GM12878 (cell line): ENCODE measurements at regions not wholly inside any gene's neighbourhood (a gene's known extent, or its start where the extent isn't known, plus 50 kb on each side); places are given as distances from the start of the nearest gene placed in this dataset.

Source experiments
- ATAC-seq: fragments of 200-7000 bp; cut with Tn5 transposase; 3 replicates; pipeline ENCODE4 v1.9.1; 2020; ENCODE audit warnings: mild to moderate bottlenecking, moderate library complexity
- BruUV-seq: library from RNA; stranded (reverse); fragments of 400-500 nt; replicated peaks from 2 replicates; lab custom pipeline; 2021; lab: Mats Ljungman, UMichigan
- CTCF ChIA-PET: fragments of 300-600 bp; sonication (Branson Sonifier 250); formaldehyde crosslinking; extraction: SDS; loops from one replicate; lab custom pipeline; 2021; ENCODE audit warnings: inconsistent platforms; lab: Yijun Ruan, JAX
- POLR2A ChIA-PET: fragments of 350-600 bp; formaldehyde crosslinking; extraction: SDS; loops from one replicate; lab custom pipeline; 2021; ENCODE audit warnings: inconsistent platforms; lab: Charles Lee
- RAD21 ChIA-PET: fragments of 300-600 bp; sonication (Branson Sonifier 250); formaldehyde crosslinking; loops from one replicate; lab custom pipeline; 2023; ENCODE audit warnings: antibody characterized with exemption; ENCODE audit not compliant: unreplicated experiment; lab: Charles Lee
- SMC1A ChIA-PET: fragments of 300-600 bp; sonication (Branson Sonifier 250); formaldehyde crosslinking; loops from one replicate; lab custom pipeline; 2023; ENCODE audit not compliant: unreplicated experiment, uncharacterized antibody; lab: Charles Lee
- DNase-seq: peaks from one replicate; pipeline ENCODE4 v3.0.0-alpha.2; 2011; ENCODE audit warnings: low read depth, low spot score
- FAIRE-seq: peaks from 3 replicates; lab custom pipeline; 2011; peaks lifted over from hg19 to GRCh38; lab: Jason Lieb, UNC
- H2AFZ ChIP-seq: 2 replicates; pipeline ENCODE4 v1.6.0; 2011; ENCODE audit warnings: low read depth, low read length, control low read depth; ENCODE audit not compliant: control insufficient read depth
- H3K27ac ChIP-seq: 2 replicates; pipeline ENCODE4 v1.5.1; 2011; ENCODE audit warnings: control low read depth; ENCODE audit not compliant: control insufficient read depth, insufficient read depth
- H3K27me3 ChIP-seq, 2 experiments: replicated peaks in 1 of 2; 2 replicates each; pipeline versions ENCODE4 v1.6.0 to v1.6.1; 2011; ENCODE audit warnings: low read length in 1 of 2; ENCODE audit not compliant: control insufficient read depth in 2 of 2, insufficient read depth in 2 of 2
- H3K36me3 ChIP-seq, 2 experiments: 2 replicates each; pipeline ENCODE4 v1.5.1; 2011; ENCODE audit warnings: low read length in 1 of 2; ENCODE audit not compliant: control insufficient read depth in 2 of 2, insufficient read depth in 2 of 2
- H3K4me1 ChIP-seq: 2 replicates; pipeline ENCODE4 v1.6.1; 2011; ENCODE audit warnings: mild to moderate bottlenecking, low read length, moderate library complexity, mixed read lengths; ENCODE audit not compliant: control insufficient read depth, insufficient read depth
- H3K4me2 ChIP-seq: 2 replicates; pipeline ENCODE4 v1.6.0; 2011; ENCODE audit warnings: control low read depth; ENCODE audit not compliant: control insufficient read depth, insufficient read depth
- H3K4me3 ChIP-seq: fragments of 200-600 bp; sonication (generic); 2 replicates; pipeline ENCODE4 v1.5.1; 2016
- H3K79me2 ChIP-seq: 2 replicates; pipeline ENCODE4 v1.6.0; 2011; ENCODE audit warnings: low read length; ENCODE audit not compliant: control insufficient read depth, insufficient read depth
- H3K9ac ChIP-seq: 2 replicates; pipeline ENCODE4 v1.8.0; 2011; ENCODE audit warnings: low read length, control low read depth, mixed read lengths; ENCODE audit not compliant: control insufficient read depth, insufficient read depth
- H3K9me3 ChIP-seq: replicated peaks from 3 replicates; pipeline ENCODE4 v1.5.1; 2011; ENCODE audit warnings: mild to moderate bottlenecking, low read length; ENCODE audit not compliant: control insufficient read depth, insufficient read depth
- H4K20me1 ChIP-seq: 2 replicates; pipeline ENCODE4 v1.6.0; 2011; ENCODE audit not compliant: control insufficient read depth, insufficient read depth
- CBFB ChIP-seq: IDR thresholded peaks from 2 replicates; pipeline ENCODE4 v1.6.1; 2016; ENCODE audit warnings: antibody characterized with exemption, low read depth
- CREB1 ChIP-seq: IDR thresholded peaks from 2 replicates; pipeline ENCODE4 v1.6.1; 2012; ENCODE audit warnings: low read depth, mild to moderate bottlenecking, inconsistent platforms
- CREM ChIP-seq: IDR thresholded peaks from 2 replicates; pipeline ENCODE4 v1.6.1; 2014; ENCODE audit warnings: antibody characterized with exemption, low read depth
- E4F1 ChIP-seq: fragments of 450-650 bp; IDR thresholded peaks from 2 replicates; pipeline ENCODE4 v1.6.1; 2018; ENCODE audit warnings: borderline replicate concordance, mild to moderate bottlenecking; ENCODE audit not compliant: partially characterized antibody
- EGR1 ChIP-seq, 2 experiments: IDR thresholded peaks; 1 replicate in 1 of 2; 2 replicates in 1 of 2; pipeline ENCODE4 v1.6.1; 2011 to 2012; ENCODE audit warnings: low read depth in 2 of 2, low read length in 2 of 2, borderline replicate concordance in 1 of 2, mild to moderate bottlenecking in 1 of 2, moderate library complexity in 1 of 2
- ESRRA ChIP-seq: IDR thresholded peaks from 2 replicates; pipeline ENCODE4 v1.6.1; 2012; ENCODE audit warnings: mild to moderate bottlenecking, low read length, improper control_type of control experiment
- MTA3 ChIP-seq: IDR thresholded peaks from 2 replicates; pipeline ENCODE4 v1.6.1; 2012; ENCODE audit warnings: low read length, inconsistent platforms, borderline replicate concordance
- NFIC ChIP-seq: IDR thresholded peaks from 2 replicates; pipeline ENCODE4 v1.6.1; 2012; ENCODE audit warnings: low read depth, mild to moderate bottlenecking, inconsistent platforms, low read length, moderate library complexity
- PAX5 ChIP-seq: IDR thresholded peaks from 2 replicates; pipeline ENCODE4 v1.6.1; 2011; ENCODE audit warnings: low read depth, low read length, borderline replicate concordance
- PAX8 ChIP-seq: fragments of 450-650 bp; IDR thresholded peaks from 2 replicates; pipeline ENCODE4 v1.6.1; 2017; ENCODE audit warnings: mild to moderate bottlenecking, moderate library complexity
- POU2F2 ChIP-seq: IDR thresholded peaks from 3 replicates; pipeline ENCODE4 v1.6.1; 2011; ENCODE audit warnings: low read depth, mild to moderate bottlenecking, low read length, borderline replicate concordance
- RBBP5 ChIP-seq: fragments of 200-600 bp; sonication (generic); conservative IDR thresholded peaks from 2 replicates; pipeline ENCODE4 v1.6.1; 2016
- SIX5 ChIP-seq: IDR thresholded peaks from 2 replicates; pipeline ENCODE4 v1.6.1; 2011; ENCODE audit warnings: mild to moderate bottlenecking, low read depth, low read length, moderate library complexity; ENCODE audit not compliant: severe bottlenecking
- SMARCA5 ChIP-seq: fragments of 450-650 bp; IDR thresholded peaks from 2 replicates; pipeline ENCODE4 v1.6.1; 2017; ENCODE audit warnings: mild to moderate bottlenecking
- SUPT20H ChIP-seq: IDR thresholded peaks from 2 replicates; pipeline ENCODE4 v1.6.1; 2011; ENCODE audit warnings: low read depth, mild to moderate bottlenecking, low read length, moderate library complexity, borderline replicate concordance; ENCODE audit not compliant: control insufficient read depth
- YBX1 ChIP-seq: fragments of 450-650 bp; IDR thresholded peaks from 2 replicates; pipeline ENCODE4 v1.6.1; 2016; ENCODE audit warnings: antibody characterized with exemption
- ZBTB40 ChIP-seq: fragments of 450-650 bp; IDR thresholded peaks from 2 replicates; pipeline ENCODE4 v1.6.1; 2016; ENCODE audit warnings: mild to moderate bottlenecking, moderate library complexity, borderline replicate concordance
- ZNF207 ChIP-seq: fragments of 450-650 bp; IDR thresholded peaks from 2 replicates; pipeline ENCODE4 v1.6.1; 2014; ENCODE audit warnings: antibody characterized with exemption, mild to moderate bottlenecking, borderline replicate concordance
- ZSCAN29 ChIP-seq: fragments of 450-650 bp; IDR thresholded peaks from 2 replicates; pipeline ENCODE4 v1.6.1; 2017; ENCODE audit warnings: mild to moderate bottlenecking, moderate library complexity
- in situ Hi-C: fragments of 300-500 bp; cut with MboI; formaldehyde crosslinking; loops from 9 replicates; pipeline ENCODE4 v1.14.3; 2018; ENCODE audit warnings: mixed read lengths
- intact Hi-C: fragments of 100-400 bp; cut with micrococcal nuclease; formaldehyde crosslinking; loops from one replicate; pipeline ENCODE4 v1.14.2; 2022; ENCODE audit not compliant: unreplicated experiment

GRCh38 chr6:47161176-47161687 is 119.1 kb upstream of the ADGRF1 start:
- Histone ChIP-seq H3K27me3 (no peaks in the 10 kb centered on the region), H3K27ac (no peak overlapping the region), H3K4me3 (no peak overlapping the region), H3K79me2 (no peaks in the 10 kb centered on the region), H3K4me1 (no peaks in the 10 kb centered on the region; the same call in 1 of the 2 replicates), H2AFZ (no peak overlapping the region), H3K9me3 (no peaks in the 10 kb centered on the region), H3K9ac (no peak overlapping the region), H3K4me2 (no peak overlapping the region), H3K36me3 (no peaks in the 10 kb centered on the region)
- FAIRE-seq (no peak), DNase-seq (no peak)
- CTCF ChIA-PET: no interaction called here
- SMC1A ChIA-PET: interaction anchor here (0.7 kb wide), 1 partner anchor 9 kb away, joined by 3 read pairs; no protein-coding TSS in a partner anchor
- intact Hi-C loops (no loop called here), in situ Hi-C loops (no loop called here)
- BruUV-seq: no TSS peak
- RAD21 ChIA-PET: interaction anchor here (1.3 kb wide), 1 partner anchor 77 kb away, joined by 3 read pairs; no protein-coding TSS in a partner anchor
- POLR2A ChIA-PET: no interaction called here
- TF ChIP-seq PAX8 (no peak), YBX1 (no peak), ZNF207 (no peak), EGR1 (IDR thresholded peaks at IDR 0.05; ENCODE audit: borderline replicate concordance in 1 of 2, low read depth in 2 of 2, low read length in 2 of 2) (no peak), E4F1 (no peak), SMARCA5 (no peak), SIX5 (no peak), RBBP5 (no peak), PAX5 (no peak), POU2F2 (no peak), MTA3 (no peak), CREB1 (no peak), ESRRA (no peak), NFIC (no peak), ZSCAN29 (no peak), ZBTB40 (no peak), SUPT20H (no peak), CBFB (no peak), CREM (no peak)
- TF ChIP-seq, all 136 proteins: peak for 0
- ATAC-seq: no peak
- no peaks in the 10 kb centered on the region for H4K20me1 ChIP-seq
